CD4-positive, alpha-beta T cell treated with Interleukin-1 beta for 1 hour (primary cell): ENCODE measurements at regions not wholly inside any gene's neighbourhood (a gene's known extent, or its start where the extent isn't known, plus 50 kb on each side); places are given as distances from the start of the nearest gene placed in this dataset.

ENCODE experiments used
- DNase-seq, 2 donors: peaks; one replicate each; pipeline ENCODE4 v3.0.0-alpha.2; 2020 to 2022

- peak in 1 of 2 donors; percentile 78 for DNase-seq
These were observed 221.7 kb upstream of the TLE3 start for GRCh38 chr15:70319466-70319865.

- peak in 1 of 2 donors; percentile 33 for DNase-seq
These were observed 221.1 kb upstream of the TLE3 start for GRCh38 chr15:70318594-70319465.

GRCh38 chr15:70316059-70316600, 218.4 kb upstream of the TLE3 start:
- no peak for DNase-seq

GRCh38 chr15:70315431-70315830, 217.7 kb upstream of the TLE3 start:
- DNase-seq, result no peak

GRCh38 chr15:70314688-70315087, 217.0 kb upstream of the TLE3 start:
- DNase-seq, result no peak

GRCh38 chr15:70314018-70314354, 216.3 kb upstream of the TLE3 start:
- no peak for DNase-seq

- no peak for DNase-seq
These were observed 215.6 kb upstream of the TLE3 start for GRCh38 chr15:70313099-70314017.

- no peak for DNase-seq
These were observed 214.1 kb upstream of the TLE3 start for GRCh38 chr15:70311821-70312220.

- no peak for DNase-seq
These were observed 212.0 kb upstream of the TLE3 start for GRCh38 chr15:70309716-70310115.

- DNase-seq, result no peak
These were observed 211.2 kb upstream of the TLE3 start for GRCh38 chr15:70308735-70309434.

GRCh38 chr15:70308011-70308734, 210.5 kb upstream of the TLE3 start:
- peak in 1 of 2 donors; percentile 56 for DNase-seq

GRCh38 chr15:70306582-70306981, 208.9 kb upstream of the TLE3 start:
- no peak for DNase-seq

- no peak for DNase-seq
These were observed 208.4 kb upstream of the TLE3 start for GRCh38 chr15:70306081-70306480.

- no peak for DNase-seq
These were observed 206.3 kb upstream of the TLE3 start for GRCh38 chr15:70303981-70304380.

- DNase-seq, result no peak
These were observed 204.6 kb upstream of the TLE3 start for GRCh38 chr15:70302360-70302759.

GRCh38 chr15:70301396-70301795, 203.7 kb upstream of the TLE3 start:
- DNase-seq, result no peak

GRCh38 chr15:70299931-70300869, 202.5 kb upstream of the TLE3 start:
- peak; percentile 69 to 77 for DNase-seq

GRCh38 chr15:70297465-70298058, 199.8 kb upstream of the TLE3 start:
- no peak for DNase-seq

GRCh38 chr15:70294731-70295305, 197.1 kb upstream of the TLE3 start:
- no peak for DNase-seq
